ENCODE measurements at regions not wholly inside any gene's neighbourhood (a gene's known extent, or its start where the extent isn't known, plus 50 kb on each side); places are given as distances from the start of the nearest gene placed in this dataset.

DNA sequence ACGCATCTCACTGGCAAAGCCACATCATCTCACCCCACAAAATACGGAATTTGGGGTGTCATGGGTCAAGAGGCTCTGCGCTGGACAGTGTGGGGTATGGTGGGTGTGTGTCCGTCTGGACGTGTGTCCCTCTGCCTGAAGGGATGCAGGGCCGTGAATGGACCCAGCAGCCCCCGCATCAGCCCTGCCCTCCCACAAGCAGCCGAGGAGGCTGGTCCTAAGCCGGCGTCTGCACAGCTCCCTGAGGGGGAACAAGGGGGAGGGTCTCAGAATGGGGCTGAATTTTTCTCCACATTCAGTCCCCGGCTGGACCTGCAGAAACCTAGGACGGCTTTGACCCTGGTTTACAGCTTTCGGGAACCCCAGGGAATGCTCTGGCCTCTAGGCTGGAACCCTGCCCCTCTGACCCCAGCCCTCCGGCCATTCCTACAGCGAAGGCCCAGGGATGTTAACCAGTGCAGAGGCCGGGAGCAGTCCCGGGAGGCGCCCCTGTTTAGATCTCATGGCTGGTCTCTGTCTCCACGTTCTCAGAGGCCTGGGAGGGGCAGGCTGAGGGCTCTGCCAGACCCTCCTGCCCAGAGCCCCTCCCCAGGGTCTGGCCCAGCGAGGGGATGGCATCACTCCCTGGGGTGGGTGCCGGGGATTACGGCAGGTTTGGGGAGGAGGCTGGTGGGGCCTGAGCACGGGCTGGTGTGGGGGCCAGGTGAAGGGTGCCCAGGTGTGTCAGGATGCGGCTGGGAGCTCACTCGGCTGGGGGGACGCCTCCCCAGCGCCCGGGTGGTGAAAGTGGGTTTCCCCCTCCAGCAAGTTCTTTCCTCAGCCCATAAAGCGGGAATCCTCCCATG, 156.5 kb upstream of the C14orf180 start:
- DNase-seq (peak in 1 of 35 experiments; percentile 8), ATAC-seq (replicated peaks in 1 of 4) (no peak)
- no peaks in the 10 kb centered on the region for H3K27me3 Mint-ChIP-seq
- no peak overlapping the region for H3K27ac Mint-ChIP-seq
- Histone ChIP-seq H3K27me3 (replicated peaks in 1 of 2; ENCODE audit: control insufficient read depth in 2 of 2, extremely low read depth in 1 of 2, insufficient read depth in 2 of 2, low read length in 1 of 2) (peaks cover 0 to 26% of the 10 kb centered on the region in 2 experiments), H3K4me3 (ENCODE audit: control insufficient read depth in 1 of 2, extremely low read depth in 1 of 2, low read length in 1 of 2) (no peak overlapping the region), H3K9me3 (no peaks in the 10 kb centered on the region), H3K4me1 (ENCODE audit: control insufficient read depth in 1 of 2, extremely low read depth in 1 of 2, insufficient read depth in 2 of 2, low read length in 2 of 2) (no peaks in the 10 kb centered on the region), H3K36me3 (ENCODE audit: control insufficient read depth in 2 of 2, extremely low read depth in 1 of 2, insufficient read depth in 1 of 2, low read length in 1 of 2) (no peaks in the 10 kb centered on the region), H3K27ac (ENCODE audit: low read length) (no peak overlapping the region)
- no peaks in the 10 kb centered on the region for H3K9me3 Mint-ChIP-seq
- POLR2A ChIA-PET, result no interaction called here
- CTCF ChIA-PET, result no interaction called here
- 86% methylated on average over 16 of the region's 29 CpGs for WGBS (ENCODE audit: insufficient coverage)
- peaks cover 0 to 4% (median 2%) of the 10 kb centered on the region in 3 donors for H3K4me1 Mint-ChIP-seq
- H3K4me3 Mint-ChIP-seq, result no peak overlapping the region
- no peaks in the 10 kb centered on the region for H3K36me3 Mint-ChIP-seq

DNA sequence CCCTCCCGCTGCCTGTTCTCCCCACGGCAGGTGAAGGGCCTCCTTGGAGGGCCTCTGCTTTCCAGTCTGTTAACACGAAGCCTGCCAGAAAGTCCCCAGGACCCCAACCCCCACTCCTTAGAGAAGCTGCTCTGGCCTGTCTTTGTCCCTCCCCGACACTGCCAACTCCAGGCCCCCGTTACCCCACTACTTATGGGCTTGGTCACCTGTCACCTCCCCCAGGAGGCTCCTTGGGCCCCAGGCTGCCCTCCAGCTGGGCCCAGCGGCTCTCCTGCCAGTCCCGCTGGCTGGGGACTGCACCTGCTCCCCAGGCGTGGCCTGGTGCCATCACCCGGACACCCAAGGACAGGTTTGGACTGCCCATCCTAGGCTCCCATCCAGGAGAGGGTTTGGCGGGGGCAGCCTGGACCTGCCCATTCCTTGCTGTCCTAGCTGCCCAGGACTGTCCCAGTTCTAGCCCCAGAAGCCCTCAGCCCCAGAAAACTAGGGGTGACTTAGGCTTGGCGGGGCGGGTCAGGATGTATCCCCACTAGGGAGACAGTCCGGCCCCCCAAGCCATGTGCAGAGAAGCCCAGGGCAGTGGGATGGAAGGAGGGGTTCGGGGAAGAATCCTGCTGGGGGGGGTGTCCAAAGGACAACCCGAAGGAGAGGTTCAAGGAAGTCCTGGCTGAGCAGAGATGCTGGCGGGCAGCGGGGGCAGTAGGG, 155.7 kb upstream of the C14orf180 start:
- Histone ChIP-seq H3K36me3 (ENCODE audit: control insufficient read depth in 2 of 2, extremely low read depth in 1 of 2, insufficient read depth in 1 of 2, low read length in 1 of 2) (no peaks in the 10 kb centered on the region), H3K4me3 (ENCODE audit: control insufficient read depth in 1 of 2, extremely low read depth in 1 of 2, low read length in 1 of 2) (no peak overlapping the region), H3K27ac (ENCODE audit: low read length) (no peak overlapping the region), H3K27me3 (replicated peaks in 1 of 2; ENCODE audit: control insufficient read depth in 2 of 2, extremely low read depth in 1 of 2, insufficient read depth in 2 of 2, low read length in 1 of 2) (peaks cover 0 to 26% of the 10 kb centered on the region in 2 experiments), H3K9me3 (no peaks in the 10 kb centered on the region), H3K4me1 (ENCODE audit: control insufficient read depth in 1 of 2, extremely low read depth in 1 of 2, insufficient read depth in 2 of 2, low read length in 2 of 2) (no peaks in the 10 kb centered on the region)
- ChIA-PET CTCF (interaction anchor here in 1 of 2 donors (0.9 kb wide), 1 partner anchor 1736 kb away, joined by 4 read pairs; no protein-coding TSS in a partner anchor), POLR2A (no interaction called here)
- no peak for ATAC-seq (replicated peaks in 1 of 4)
- no peaks in the 10 kb centered on the region for H3K36me3 Mint-ChIP-seq
- H3K27ac Mint-ChIP-seq, result no peak overlapping the region
- no peaks in the 10 kb centered on the region for H3K9me3 Mint-ChIP-seq
- H3K4me1 Mint-ChIP-seq, result peaks cover 0 to 4% (median 2%) of the 10 kb centered on the region in 3 donors
- 76% methylated on average over 14 of the region's 17 CpGs for WGBS (ENCODE audit: insufficient coverage)
- no peaks in the 10 kb centered on the region for H3K27me3 Mint-ChIP-seq
- DNase-seq, result peak in 1 of 35 experiments; percentile 5
- H3K4me3 Mint-ChIP-seq, result no peak overlapping the region

DNA sequence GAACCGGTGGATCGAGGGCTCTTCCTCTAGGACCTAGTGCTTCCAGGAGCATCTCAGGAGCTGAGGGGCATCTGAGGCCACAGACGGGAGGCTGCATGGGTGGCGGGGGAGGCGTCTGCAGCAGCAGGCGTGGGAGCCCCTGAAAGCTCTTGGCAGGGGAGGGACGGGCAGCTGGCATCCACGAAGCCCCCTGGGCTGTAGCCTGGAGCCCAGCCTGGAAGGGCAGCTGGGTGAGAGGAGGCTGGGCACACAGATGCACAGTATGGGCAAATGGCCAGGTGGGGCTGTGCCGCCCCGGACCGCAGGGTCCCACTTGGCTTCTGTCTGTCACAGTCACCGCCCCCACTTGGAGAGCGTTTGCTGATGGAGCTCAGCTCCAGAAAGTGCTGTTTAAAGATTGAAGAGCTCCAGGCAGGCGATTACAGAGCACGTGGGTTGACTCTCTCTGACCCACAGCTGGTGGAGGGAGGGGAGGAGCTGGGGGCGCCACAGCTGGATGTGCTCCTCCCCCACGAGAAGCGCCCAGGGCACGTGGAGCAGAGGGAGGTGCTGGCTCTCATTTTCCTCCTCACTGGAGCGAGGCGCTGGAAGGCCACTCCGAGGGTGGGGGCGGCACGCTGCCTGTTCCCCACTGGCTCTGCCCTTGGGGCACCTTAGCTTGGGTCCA, 155.0 kb upstream of the C14orf180 start:
- Histone ChIP-seq H3K27ac (ENCODE audit: low read length) (no peak overlapping the region), H3K9me3 (no peaks in the 10 kb centered on the region), H3K36me3 (ENCODE audit: control insufficient read depth in 2 of 2, extremely low read depth in 1 of 2, insufficient read depth in 1 of 2, low read length in 1 of 2) (no peaks in the 10 kb centered on the region), H3K27me3 (replicated peaks in 1 of 2; ENCODE audit: control insufficient read depth in 2 of 2, extremely low read depth in 1 of 2, insufficient read depth in 2 of 2, low read length in 1 of 2) (peaks cover 0 to 29% of the 10 kb centered on the region in 2 experiments), H3K4me3 (ENCODE audit: control insufficient read depth in 1 of 2, extremely low read depth in 1 of 2, low read length in 1 of 2) (no peak overlapping the region), H3K4me1 (ENCODE audit: control insufficient read depth in 1 of 2, extremely low read depth in 1 of 2, insufficient read depth in 2 of 2, low read length in 2 of 2) (no peaks in the 10 kb centered on the region)
- no peaks in the 10 kb centered on the region for H3K9me3 Mint-ChIP-seq
- H3K27me3 Mint-ChIP-seq, result no peaks in the 10 kb centered on the region
- ChIA-PET CTCF (interaction anchor here in 1 of 2 donors (0.9 kb wide), 1 partner anchor 1736 kb away, joined by 4 read pairs; no protein-coding TSS in a partner anchor), POLR2A (no interaction called here)
- peaks cover 0 to 4% (median 2%) of the 10 kb centered on the region in 3 donors for H3K4me1 Mint-ChIP-seq
- no peak overlapping the region for H3K4me3 Mint-ChIP-seq
- DNase-seq, result peak in 1 of 35 experiments; percentile 7
- WGBS (ENCODE audit: insufficient coverage), result 70% methylated on average over 14 of the region's 24 CpGs
- ATAC-seq (replicated peaks in 1 of 4), result no peak
- no peak overlapping the region for H3K27ac Mint-ChIP-seq
- H3K36me3 Mint-ChIP-seq, result no peaks in the 10 kb centered on the region

DNA sequence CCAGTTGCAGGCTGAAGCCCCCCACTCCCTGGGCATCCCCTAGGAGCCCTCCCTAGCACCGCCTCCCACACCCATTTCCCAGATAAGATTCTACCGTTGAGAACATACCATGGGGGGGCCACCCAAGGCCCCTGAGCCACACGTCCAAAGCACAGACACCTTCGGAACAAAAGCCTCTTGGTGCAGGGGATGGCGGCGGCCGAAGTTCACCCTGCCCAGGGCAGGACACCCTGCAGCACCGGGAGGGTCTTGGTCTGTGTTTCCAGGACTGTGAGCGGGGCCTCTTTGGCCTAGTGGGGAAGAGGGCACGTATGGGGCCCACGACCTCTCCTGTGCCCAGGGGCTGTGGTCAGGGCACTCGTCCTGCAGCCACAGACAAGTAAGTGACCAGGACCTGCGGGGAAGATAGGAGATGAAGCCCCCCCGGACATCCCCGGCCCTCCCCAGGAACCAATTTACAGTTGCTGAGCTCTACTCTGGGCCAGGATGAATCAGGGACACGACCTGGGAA, 154.3 kb upstream of the C14orf180 start:
- 66% methylated on average over 11 of the region's 16 CpGs for WGBS (ENCODE audit: insufficient coverage)
- no peaks in the 10 kb centered on the region for H3K36me3 Mint-ChIP-seq
- DNase-seq (peak in 1 of 35 experiments; percentile 7), ATAC-seq (replicated peaks in 1 of 4) (no peak)
- no peak overlapping the region for H3K27ac ChIP-seq (ENCODE audit: low read length)
- H3K9me3 Mint-ChIP-seq, result no peaks in the 10 kb centered on the region
- POLR2A ChIA-PET, result no interaction called here
- no peak overlapping the region for H3K27ac Mint-ChIP-seq
- no peak overlapping the region for H3K4me3 ChIP-seq (ENCODE audit: control insufficient read depth in 1 of 2, extremely low read depth in 1 of 2, low read length in 1 of 2)
- H3K4me3 Mint-ChIP-seq, result no peak overlapping the region
- H3K27me3 ChIP-seq (replicated peaks in 1 of 2; ENCODE audit: control insufficient read depth in 2 of 2, extremely low read depth in 1 of 2, insufficient read depth in 2 of 2, low read length in 1 of 2), result peaks cover 0 to 29% of the 10 kb centered on the region in 2 experiments
- H3K9me3 ChIP-seq, result no peaks in the 10 kb centered on the region
- no peaks in the 10 kb centered on the region for H3K4me1 ChIP-seq (ENCODE audit: control insufficient read depth in 1 of 2, extremely low read depth in 1 of 2, insufficient read depth in 2 of 2, low read length in 2 of 2)
- CTCF ChIA-PET, result interaction anchor here in 1 of 2 donors (0.9 kb wide), 1 partner anchor 1735 kb away, joined by 4 read pairs; no protein-coding TSS in a partner anchor
- peaks cover under 1 to 6% of the 10 kb centered on the region in 2 donors for H3K27me3 Mint-ChIP-seq
- peaks cover 0 to 2% (median 0%) of the 10 kb centered on the region in 3 donors for H3K4me1 Mint-ChIP-seq
- H3K36me3 ChIP-seq (ENCODE audit: control insufficient read depth in 2 of 2, extremely low read depth in 1 of 2, insufficient read depth in 1 of 2, low read length in 1 of 2), result no peaks in the 10 kb centered on the region

DNA sequence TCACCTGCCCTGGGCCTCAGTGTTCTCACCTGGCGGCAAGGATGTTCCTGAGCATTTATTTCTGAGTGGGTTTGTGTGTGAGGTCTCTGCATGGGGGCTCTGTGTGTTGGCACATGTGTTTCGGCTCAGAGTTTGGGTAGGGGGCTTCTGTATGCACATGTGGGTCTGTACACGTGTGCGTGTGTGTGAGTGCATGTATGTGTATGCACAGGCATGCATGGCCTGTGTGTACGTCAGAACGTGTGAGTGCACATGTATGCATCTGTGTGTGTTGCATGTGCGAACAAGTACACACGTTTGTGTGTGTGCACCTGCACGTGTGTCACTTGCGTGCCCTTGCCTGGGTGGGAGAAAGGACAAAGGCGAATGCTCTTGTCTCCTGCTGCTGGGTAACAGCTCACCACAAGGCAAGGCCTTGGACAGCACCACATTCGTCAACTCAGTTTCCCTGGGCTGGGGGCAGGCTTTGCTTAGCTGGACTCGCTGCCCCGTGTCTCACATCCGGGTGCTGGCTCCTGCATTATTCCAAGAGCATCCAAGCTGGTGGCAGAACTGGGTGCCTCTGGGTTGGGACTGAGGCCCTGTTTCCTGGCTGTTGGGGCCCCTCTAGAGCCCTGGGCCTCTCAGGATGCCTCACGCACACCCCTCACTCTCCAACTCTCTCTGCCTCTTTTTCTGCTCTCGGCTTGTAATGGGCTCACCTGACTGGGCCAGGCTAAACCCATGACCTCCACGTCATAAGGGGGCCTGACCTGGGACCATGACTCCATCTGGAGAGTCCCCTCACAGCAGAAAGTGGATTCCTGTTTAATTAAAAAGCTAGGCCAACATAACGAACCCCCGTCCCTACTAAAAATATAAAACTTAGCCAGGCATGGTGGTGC, 153.6 kb upstream of the C14orf180 start:
- Histone ChIP-seq H3K4me3 (ENCODE audit: control insufficient read depth in 1 of 2, extremely low read depth in 1 of 2, low read length in 1 of 2) (no peak overlapping the region), H3K27me3 (replicated peaks in 1 of 2; ENCODE audit: control insufficient read depth in 2 of 2, extremely low read depth in 1 of 2, insufficient read depth in 2 of 2, low read length in 1 of 2) (peaks cover 0 to 28% of the 10 kb centered on the region in 2 experiments), H3K27ac (ENCODE audit: low read length) (no peak overlapping the region), H3K36me3 (ENCODE audit: control insufficient read depth in 2 of 2, extremely low read depth in 1 of 2, insufficient read depth in 1 of 2, low read length in 1 of 2) (no peaks in the 10 kb centered on the region), H3K9me3 (no peaks in the 10 kb centered on the region), H3K4me1 (ENCODE audit: control insufficient read depth in 1 of 2, extremely low read depth in 1 of 2, insufficient read depth in 2 of 2, low read length in 2 of 2) (no peaks in the 10 kb centered on the region)
- Mint-ChIP-seq H3K4me1 (peaks cover 0 to 2% (median 0%) of the 10 kb centered on the region in 3 donors), H3K9me3 (no peaks in the 10 kb centered on the region), H3K4me3 (no peak overlapping the region), H3K27ac (no peak overlapping the region), H3K27me3 (peaks cover 6 to 13% of the 10 kb centered on the region in 2 donors), H3K36me3 (no peaks in the 10 kb centered on the region)
- ChIA-PET POLR2A (interaction anchor here in 1 of 2 donors (0.6 kb wide), 1 partner anchor 265 kb away, joined by 4 read pairs; no protein-coding TSS in a partner anchor), CTCF (no interaction called here)
- DNase-seq (peak in 1 of 35 experiments; percentile 10), ATAC-seq (replicated peaks in 1 of 4) (no peak)
- WGBS (ENCODE audit: insufficient coverage), result 83% methylated on average over 18 of the region's 20 CpGs
